GM19397 (cell line): ENCODE measurements at regions not wholly inside any gene's neighbourhood (a gene's known extent, or its start where the extent isn't known, plus 50 kb on each side); places are given as distances from the start of the nearest gene placed in this dataset.

ENCODE experiments used
- ATAC-seq: cut with Tn5 transposase; IDR thresholded peaks from one replicate; pipeline ENCODE4 v1.9.1; 2021; ENCODE audit warnings: mild to moderate bottlenecking, moderate library complexity; ENCODE audit not compliant: unreplicated experiment

DNA sequence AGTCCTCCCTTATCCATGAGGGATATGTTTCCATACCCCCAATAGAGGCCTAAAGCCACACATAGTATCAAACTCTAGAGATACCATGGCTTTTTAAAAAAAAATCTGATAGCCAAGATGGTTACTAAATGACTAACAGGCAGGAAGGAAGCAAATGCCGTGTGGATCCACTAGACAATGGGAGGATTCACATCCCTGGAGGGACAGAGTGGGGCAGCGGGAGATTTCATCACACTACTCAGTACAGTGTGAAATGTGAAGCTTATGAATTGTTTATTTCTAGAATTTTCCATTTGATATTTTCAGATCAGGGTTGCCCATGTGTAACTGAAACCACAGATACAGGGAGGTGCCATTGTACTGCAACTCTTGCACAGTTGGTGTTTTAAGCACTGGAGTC lies 826.6 kb downstream of the SQOR start:
- no peak for ATAC-seq

DNA sequence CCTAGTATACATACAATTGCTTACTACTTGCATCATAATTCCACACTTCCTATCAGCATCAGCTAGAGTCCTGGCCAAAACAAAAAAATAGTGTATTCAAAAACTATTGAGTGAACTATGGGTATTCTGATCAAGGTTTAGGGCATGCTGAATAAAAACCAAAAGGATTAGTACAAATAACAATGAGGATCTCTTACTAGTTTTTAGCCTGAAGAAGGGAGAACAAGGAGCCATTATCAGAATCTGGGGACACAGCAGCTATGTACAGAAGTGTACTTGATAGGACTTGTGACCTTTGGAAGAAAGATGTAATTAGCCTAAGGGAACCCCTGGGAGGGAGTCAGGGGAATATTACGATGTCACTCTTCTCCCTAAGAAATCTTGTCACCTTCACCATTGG lies 832.2 kb downstream of the SQOR start:
- no peak for ATAC-seq

DNA sequence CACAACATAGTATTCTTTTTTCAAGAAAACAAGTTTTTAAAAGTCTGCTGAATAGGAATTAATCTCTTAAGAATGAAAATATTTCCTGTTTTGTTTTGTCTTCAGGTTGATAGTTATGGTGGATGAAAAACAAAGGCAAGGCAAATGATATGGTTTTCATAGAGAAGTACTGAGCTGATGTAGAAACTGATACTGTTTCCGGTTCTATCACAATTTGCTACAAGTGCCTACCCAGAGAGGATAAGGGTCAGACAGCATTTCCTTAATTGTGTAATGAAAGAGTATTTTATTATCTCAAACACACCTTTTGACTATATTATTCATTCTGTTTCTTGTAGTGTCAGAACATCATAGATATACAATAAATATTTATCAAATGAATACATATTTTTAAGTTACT lies 836.3 kb downstream of the SQOR start:
- ATAC-seq: no peak

DNA sequence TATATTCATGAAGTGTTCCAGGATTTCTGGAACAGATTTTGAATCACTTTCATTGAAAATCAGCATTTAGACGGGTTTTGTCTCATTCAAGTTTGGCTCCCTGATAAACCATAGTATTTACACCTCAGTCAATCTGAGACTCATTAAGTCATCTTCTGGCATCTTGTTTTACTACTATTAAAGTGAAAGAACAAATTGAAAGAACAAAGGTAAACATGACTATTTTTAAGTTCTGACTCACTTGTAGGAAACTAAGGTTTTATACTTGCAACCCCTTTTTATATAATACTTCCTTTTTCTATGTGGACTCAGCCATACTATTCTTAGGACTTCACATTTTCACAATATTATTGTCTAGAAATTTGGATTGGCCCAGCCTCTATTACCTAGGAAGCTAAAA lies 854.4 kb downstream of the SQOR start:
- no peak for ATAC-seq

DNA sequence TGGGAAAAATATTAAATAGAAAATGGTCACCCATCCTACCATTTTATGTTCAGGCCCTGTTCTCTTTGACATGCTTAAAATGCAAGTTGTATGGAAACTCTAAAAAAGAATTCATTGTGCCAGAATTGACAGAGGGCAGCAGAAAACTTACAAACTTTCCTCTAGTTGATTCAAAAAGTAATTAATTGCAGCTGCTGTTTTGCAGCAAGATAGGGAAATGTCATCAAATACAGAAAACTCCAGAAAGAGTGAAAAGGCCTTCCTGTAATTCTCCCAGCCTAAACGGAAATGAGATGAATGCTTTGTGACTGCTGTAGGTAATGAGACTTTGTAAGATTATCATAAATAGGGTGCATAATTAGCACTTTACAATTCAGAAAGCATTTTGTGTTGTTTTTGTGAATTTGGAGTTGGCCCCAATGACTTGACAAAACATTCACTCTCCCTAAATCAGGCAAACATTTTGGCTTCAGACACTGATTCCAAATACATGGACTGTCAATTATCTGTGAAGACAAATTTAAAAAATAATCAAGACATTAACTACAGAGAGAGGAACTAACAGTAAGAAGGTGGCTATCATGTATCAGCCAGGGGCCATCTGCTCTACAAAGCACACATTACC lies 861.8 kb downstream of the SQOR start:
- ATAC-seq: no peak

DNA sequence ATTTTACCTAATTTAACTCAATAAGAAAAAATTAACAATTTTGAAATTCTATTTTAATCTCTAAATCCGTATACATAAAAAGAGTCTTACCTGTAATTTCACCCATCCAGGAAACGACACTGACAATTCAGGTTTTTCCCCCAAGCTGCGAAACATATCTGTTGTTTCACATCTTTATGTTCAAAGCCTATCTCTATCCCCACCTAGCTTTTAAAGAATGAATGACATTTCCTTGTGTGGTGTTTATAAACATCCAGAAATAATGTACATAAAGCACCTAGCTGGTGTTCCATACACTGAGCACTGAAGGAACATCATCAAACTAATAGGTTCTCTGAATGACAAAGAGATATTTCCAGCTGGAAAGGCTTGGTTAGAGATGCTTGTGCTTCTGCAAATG lies 867.8 kb downstream of the SQOR start:
- ATAC-seq: no peak

DNA sequence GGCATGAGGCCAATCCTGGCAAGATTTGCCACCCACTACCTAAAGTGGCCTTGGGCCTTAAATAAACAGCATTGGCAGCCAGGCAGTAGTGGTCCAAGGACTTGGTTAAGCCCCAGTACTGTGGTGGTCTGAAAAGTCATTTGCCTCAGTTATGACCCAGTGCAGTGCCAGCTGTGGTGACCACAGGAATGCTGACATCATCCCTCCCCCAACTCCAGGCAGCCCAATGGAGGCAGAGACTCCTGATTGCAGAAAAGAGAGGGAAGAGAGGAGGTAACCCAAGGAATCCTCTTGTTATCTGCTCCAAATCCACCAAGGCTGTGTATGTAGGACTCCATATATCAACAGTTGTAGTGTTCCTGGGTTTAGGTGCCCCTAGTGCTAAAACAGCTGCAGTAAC lies 883.6 kb downstream of the SQOR start:
- ATAC-seq: no peak

DNA sequence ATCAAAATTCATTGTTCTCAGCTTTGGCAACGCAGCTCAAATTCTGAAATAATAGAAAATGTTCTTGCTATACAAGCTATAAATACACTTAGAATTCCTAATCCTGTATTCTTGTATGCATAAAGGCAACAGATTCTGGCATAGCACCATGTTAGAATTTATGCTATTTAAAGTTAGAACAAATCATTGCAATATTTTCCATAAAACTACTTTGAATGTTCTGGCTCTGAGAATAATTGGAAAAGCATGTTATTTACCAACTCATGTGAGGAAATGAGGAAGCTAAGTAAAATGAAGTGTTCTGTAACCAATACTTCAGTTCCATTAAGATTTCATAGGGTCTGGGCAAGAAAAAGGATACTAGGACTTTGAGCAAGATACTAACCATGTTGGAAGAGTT lies 888.9 kb downstream of the SQOR start:
- ATAC-seq: no peak

DNA sequence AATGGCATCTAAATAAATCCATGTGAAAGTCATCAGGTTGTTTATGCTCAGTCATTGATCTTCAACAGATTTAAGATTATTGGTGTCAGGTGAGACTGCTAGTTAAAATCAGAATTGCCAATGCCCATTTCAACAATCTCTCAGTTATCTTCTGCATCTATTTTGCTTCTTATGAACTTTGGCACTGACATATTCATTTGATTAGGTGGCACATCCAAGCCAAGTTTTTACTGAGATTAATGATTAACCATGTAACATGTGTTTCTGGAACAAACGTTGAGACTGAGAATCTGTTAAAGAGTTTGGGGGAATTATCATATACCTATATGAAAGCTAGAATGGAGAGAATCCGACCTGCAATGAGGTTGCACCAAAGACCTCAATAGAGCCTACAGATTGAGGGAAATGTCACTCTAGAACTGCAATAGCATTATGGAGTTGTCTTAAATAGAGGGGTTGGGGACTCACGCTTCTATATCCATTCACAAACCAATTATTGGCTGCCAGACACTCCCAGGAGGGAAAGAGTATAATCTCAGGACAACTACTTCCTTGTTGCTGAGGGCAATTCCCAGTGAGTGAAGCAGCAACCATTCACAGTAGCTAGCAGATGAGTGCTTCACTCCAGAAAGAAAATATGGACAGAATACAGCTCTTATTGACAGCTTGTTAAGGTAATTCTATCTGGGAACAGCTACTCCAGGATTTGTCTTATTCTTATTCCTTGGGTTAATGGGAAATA lies 891.3 kb downstream of the SQOR start:
- ATAC-seq: no peak

DNA sequence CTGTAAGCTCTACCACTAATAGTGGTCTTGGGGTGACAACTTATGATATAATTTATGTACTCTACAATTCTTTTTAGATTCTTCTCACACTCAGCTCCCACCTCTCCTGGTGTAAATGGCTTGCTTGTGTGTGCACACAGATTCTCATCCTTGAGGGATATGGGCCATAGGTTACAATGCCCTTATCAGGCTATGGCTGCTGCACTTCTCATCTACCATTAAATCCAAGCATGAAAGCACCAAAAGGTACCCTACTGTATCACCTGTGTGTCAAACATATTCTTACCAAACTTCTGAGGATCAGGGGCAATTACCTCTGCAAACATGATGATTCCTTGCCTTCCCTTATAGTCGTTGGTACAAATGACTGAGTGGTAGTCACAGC lies 891.9 kb downstream of the SQOR start:
- ATAC-seq: no peak

DNA sequence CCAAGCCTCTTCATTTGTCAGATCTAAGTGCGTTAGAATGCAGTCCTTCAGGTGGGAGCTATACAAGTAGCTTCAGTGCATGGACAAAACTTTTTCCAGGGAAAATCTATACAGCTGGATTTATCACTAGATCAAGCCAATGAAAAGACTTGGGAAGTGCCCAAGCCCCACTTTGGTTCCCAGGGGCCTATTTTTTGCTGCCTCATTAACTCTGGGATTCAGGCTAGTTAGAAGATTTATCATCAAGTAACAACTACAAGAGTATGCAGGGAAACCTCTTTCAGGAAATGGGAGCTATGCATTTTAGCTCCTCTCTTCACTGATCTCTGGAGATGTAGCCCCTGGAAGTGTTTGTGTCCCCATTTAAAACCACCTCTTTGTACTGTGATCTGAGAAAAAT lies 908.8 kb downstream of the SQOR start:
- no peak for ATAC-seq

DNA sequence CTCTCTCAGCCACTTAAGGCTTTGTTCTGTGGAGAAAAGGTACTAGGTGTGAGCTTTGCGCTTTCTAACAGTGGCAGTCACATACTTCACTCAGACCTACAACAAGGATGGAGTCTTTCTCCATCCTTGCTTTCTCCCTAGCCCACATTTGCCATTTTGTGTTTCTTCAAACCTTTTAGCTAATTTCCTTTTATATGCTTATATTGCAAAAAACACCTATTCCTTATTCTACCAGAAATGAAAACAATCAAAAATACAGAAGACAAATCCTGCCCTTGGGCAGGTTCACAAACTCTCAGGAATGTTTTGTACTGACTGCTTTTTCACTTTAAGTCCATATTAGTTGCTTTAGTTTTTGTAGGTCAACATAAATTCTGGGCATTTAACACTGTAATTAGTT lies 914.2 kb downstream of the SQOR start:
- no peak for ATAC-seq

DNA sequence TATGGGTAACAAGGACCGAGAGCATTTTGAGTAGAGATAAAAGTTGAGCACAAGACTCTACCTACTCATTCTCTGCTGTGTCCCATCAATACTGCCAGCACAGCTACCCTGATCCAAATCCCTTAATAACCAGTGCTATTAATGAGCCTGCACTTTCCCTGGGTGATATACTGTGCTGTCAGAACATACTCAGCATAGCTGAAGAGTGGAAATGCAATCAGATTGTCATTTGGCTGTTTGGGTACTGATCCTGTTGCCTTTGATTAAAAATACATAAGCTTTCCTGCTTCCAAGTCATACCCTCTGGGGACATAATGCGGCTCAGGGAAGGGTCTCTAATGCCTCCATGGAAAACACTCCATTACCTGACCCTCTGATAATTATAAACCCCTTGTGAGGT lies 917.5 kb downstream of the SQOR start:
- no peak for ATAC-seq

DNA sequence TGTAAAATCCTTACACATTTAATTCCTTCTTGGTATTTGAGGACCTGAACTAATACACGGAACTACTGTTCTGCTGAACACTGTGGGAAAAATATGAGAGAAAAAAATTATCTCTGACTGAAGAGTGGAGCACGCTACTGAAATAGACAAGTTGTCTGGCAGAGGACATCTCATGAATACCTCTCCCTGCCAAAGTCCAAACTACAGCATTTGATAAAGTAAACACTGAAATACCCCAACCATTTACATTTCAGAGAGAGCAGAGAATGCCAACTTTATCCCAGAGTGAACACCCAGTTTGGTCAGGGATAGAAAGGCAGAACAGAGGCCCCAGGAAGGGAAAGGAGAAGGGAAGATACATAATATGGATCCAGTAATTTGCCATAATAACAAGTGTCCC lies 920.7 kb downstream of the SQOR start:
- no peak for ATAC-seq

DNA sequence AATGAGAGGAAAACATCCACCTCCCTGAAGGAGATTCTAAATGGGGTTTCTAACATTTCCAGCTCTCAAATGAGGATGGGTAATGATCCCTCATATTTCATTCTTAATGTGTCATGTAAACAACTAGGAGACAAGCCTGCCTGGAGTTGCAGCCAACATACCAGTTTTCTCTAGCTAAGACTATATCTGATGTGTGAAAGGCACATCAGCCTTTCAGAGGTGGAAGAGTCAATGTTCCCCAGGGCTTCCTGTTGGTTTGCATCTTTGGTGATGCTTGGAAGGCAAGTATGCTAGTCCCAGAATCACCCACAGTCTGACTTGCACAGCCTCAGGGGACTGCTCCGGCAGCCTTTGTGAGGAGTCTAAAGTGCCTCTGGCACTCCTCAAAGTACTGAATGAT lies 921.2 kb downstream of the SQOR start:
- ATAC-seq: no peak

DNA sequence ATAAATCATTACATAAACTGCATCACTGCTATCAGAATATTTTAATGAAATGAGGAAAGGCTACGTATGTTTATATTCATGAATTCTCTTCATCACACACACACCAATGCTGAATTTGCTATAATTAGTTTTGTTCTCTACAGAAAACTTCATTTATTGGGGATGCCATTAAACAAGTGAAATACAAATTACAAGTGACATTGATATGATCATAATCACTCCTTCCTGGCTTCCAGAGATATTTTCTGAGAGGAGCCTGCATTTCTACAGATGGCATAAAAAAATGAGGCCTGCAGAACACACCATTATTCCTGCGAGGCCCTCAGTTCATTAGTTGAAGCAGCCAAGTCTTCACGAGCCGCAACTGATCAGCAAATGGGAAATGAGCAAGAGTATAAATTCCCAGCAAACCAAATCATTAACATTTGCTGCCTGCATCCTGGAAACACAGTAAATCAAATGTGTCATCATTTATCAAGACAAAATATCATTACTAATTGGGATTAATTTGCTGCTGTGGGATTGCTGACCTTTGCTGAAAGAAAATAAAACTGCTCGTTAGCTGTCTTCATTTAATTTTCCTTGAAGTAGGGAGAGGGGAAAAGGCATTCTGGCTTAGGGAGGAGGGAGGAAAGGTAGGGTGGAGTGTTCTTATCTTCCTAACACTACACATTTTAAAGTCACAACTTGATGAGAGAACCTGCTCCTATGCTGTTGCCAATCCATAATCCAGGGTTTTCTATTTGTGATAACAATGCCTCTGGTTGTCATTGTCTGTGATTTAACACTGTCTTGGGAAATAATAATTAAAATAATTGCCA lies 921.9 kb downstream of the SQOR start:
- no peak for ATAC-seq

DNA sequence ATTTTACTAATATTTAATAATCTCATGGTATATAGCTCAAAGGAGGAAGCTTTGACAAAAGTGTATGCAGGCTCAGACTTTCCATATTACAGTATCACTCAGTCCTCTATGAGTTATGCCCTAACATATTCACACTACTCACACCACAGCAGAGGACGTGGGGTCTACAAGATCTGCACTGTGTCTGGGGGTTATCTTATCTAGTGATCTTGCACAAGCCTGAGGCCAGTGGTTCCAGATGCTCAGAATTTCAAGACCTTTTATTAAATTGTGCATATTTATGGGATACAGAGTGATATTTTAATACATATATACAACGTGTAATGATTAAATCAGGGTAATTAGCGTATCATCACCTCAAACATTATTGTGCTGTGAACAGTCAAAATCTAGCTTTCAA lies 933.1 kb downstream of the SQOR start:
- no peak for ATAC-seq

DNA sequence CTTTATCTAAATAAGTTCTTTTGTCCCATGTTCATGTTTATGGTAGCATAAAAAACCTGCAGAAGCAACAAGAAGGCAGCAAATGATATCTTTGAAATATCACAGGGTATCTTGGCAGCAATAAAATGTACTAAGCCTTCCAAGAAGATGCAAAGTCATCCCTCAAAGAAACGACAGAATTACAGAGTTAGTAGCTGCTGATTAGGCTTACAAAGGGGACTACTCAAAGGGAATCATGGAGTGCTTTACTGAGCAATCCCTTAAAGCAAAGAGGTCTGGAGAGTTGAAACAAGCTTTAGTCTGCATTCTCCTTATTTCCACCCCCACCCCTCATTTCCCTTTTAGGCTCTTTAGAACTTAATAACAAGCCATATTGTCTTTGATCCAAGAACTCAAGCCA lies 935.0 kb downstream of the SQOR start:
- no peak for ATAC-seq

DNA sequence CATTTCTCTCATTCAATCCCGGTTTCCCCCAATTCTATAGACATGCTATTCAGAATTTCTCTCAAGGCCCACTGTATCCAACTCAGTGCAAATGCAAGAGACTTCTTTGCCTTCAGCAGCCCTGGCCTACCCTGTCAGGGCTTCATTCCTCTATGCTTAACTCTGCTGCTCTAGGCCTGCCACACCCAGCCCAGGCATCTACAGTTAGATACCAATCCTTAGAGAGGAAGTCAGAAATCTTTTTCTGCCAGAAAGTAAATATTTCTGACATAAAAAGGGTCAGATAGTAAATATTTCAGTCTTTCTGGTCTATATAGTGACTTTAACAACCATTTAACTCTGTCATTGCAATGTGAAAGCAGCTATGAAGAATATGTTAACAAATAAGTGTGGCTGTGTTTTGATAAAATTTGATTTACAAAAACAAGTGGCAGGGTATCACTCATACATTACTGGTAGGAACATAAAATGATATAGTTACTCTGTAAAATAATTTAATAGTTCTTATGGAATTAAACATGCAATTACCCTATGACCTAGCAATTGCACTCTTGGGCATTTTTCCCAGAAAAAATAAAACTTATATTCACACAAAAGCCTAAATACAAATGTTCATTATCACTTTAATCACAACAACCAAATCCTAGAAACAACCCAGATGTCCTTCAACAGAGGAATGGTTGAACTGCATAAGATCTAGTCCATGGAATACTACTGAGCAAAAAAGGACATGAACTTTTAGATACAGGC lies 942.0 kb downstream of the SQOR start:
- no peak for ATAC-seq

DNA sequence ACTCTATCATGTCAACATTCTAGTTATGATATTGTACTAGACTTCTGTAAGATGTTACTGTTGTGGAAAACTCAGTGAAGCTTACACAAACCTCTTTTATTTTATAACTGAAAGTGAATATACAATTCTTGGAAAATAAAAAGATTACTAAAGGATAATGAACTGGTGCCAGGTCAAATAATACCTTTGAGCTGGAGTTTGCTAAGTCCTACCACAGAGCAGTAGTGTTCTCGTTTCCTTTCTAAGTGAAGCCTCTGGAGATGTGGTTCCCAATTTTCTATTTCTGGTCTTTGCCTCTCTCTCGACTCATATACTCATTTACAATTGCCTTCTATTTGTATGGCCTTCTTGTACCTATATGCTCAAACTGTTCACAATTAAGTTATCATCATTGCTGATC lies 942.9 kb downstream of the SQOR start:
- ATAC-seq: no peak

DNA sequence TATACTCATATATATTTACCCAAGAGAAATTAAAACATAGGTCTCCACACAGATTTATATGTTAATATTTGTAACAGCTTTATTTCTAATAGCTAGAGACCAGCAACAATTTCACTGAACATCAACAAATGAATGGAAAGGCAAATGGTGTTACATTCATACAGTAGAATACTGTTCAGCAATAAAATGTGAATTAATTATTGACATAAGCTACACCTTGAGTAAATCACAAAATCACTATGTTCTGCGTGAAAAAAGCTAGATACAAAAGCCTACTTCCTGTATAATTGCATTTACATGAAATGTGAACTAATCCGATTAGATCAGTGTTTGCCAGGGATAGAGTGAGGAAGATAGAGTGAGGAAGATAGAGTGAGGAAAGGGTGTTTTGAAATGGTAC lies 945.7 kb downstream of the SQOR start:
- no peak for ATAC-seq
